HEK293 (cell line): ENCODE measurements at regions not wholly inside any gene's neighbourhood (a gene's known extent, or its start where the extent isn't known, plus 50 kb on each side); places are given as distances from the start of the nearest gene placed in this dataset.

Experiments
- CTCF ChIA-PET: fragments of 350-600 bp; formaldehyde crosslinking; extraction: SDS; loops from one replicate; lab custom pipeline; 2021; ENCODE audit warnings: antibody characterized with exemption; lab: Yijun Ruan, JAX
- POLR2A ChIA-PET: fragments of 300-600 bp; formaldehyde crosslinking; extraction: SDS; loops from one replicate; lab custom pipeline; 2020; ENCODE audit warnings: antibody characterized with exemption, inconsistent platforms; lab: Yijun Ruan, JAX
- H3K27ac ChIP-seq: fragments of 200-500 bp; sonication (Bioruptor generic); 2 replicates; pipeline ENCODE4 v1.5.1; 2014; ENCODE audit warnings: low read depth, low read length, control low read depth, inconsistent platforms; ENCODE audit errors: extremely low read depth
- H3K36me3 ChIP-seq, 2 experiments: fragments of 200-500 bp in 1 of 2; sonication (Bioruptor generic) in 1 of 2; 1 replicate in 1 of 2; 2 replicates in 1 of 2; pipeline ENCODE4 v1.5.1; 2014 to 2017; ENCODE audit warnings: inconsistent platforms in 2 of 2, low read length in 2 of 2; ENCODE audit not compliant: control insufficient read depth in 2 of 2, insufficient read depth in 1 of 2
- H3K4me1 ChIP-seq: fragments of 200-500 bp; sonication (Bioruptor generic); 2 replicates; pipeline ENCODE4 v1.5.1; 2014; ENCODE audit warnings: mild to moderate bottlenecking, low read length, inconsistent platforms; ENCODE audit not compliant: control insufficient read depth, insufficient read depth
- H3K4me3 ChIP-seq: 2 replicates; pipeline ENCODE4 v1.5.1; 2011; ENCODE audit warnings: low read depth, mild to moderate bottlenecking, control low read depth, low read length, moderate library complexity
- H3K9me3 ChIP-seq: fragments of 200-500 bp; sonication (Bioruptor generic); 2 replicates; pipeline ENCODE4 v1.5.1; 2014; ENCODE audit warnings: low read depth, low read length, inconsistent platforms; ENCODE audit not compliant: control insufficient read depth, insufficient read depth
- ATF2 ChIP-seq: fragments of 450-650 bp; formaldehyde crosslinking; IDR thresholded peaks from 2 replicates; pipeline ENCODE4 v1.5.1; 2016; ENCODE audit warnings: missing biosample characterization, missing genetic modification characterization, low read depth
- BCL11A ChIP-seq: fragments of 450-650 bp; formaldehyde crosslinking; IDR thresholded peaks from 2 replicates; pipeline ENCODE4 v1.5.1; 2016; ENCODE audit warnings: low read depth, missing biosample characterization, missing genetic modification characterization
- MYNN ChIP-seq: fragments of 450-650 bp; formaldehyde crosslinking; IDR thresholded peaks from 2 replicates; pipeline ENCODE4 v1.5.1; 2016; ENCODE audit warnings: missing biosample characterization, missing genetic modification characterization, borderline replicate concordance
- PRDM4 ChIP-seq: fragments of 450-650 bp; formaldehyde crosslinking; IDR thresholded peaks from 2 replicates; pipeline ENCODE4 v1.5.1; 2017; ENCODE audit warnings: missing biosample characterization, missing genetic modification characterization
- SP2 ChIP-seq: fragments of 450-650 bp; formaldehyde crosslinking; IDR thresholded peaks from 2 replicates; pipeline ENCODE4 v1.5.1; 2016; ENCODE audit warnings: missing biosample characterization, missing genetic modification characterization
- TRIM28 ChIP-seq: IDR thresholded peaks from 2 replicates; pipeline ENCODE4 v1.6.1; 2011; ENCODE audit warnings: low read length, control low read depth, borderline replicate concordance
- ZBTB48 ChIP-seq: fragments of 450-650 bp; formaldehyde crosslinking; IDR thresholded peaks from 2 replicates; pipeline ENCODE4 v1.5.1; 2016; ENCODE audit warnings: missing biosample characterization, missing genetic modification characterization
- ZIC2 ChIP-seq: fragments of 450-650 bp; formaldehyde crosslinking; IDR thresholded peaks from 2 replicates; pipeline ENCODE4 v1.5.1; 2016; ENCODE audit warnings: missing biosample characterization, missing genetic modification characterization
- ZNF114 ChIP-seq: fragments of 450-650 bp; formaldehyde crosslinking; IDR thresholded peaks from 2 replicates; pipeline ENCODE4 v1.5.0; 2017; ENCODE audit warnings: missing biosample characterization, missing genetic modification characterization
- ZNF121 ChIP-seq: fragments of 450-650 bp; formaldehyde crosslinking; IDR thresholded peaks from 2 replicates; pipeline ENCODE4 v1.5.1; 2016; ENCODE audit warnings: missing biosample characterization, missing genetic modification characterization
- ZNF169 ChIP-seq: fragments of 450-650 bp; formaldehyde crosslinking; IDR thresholded peaks from 2 replicates; pipeline ENCODE4 v1.5.1; 2016; ENCODE audit warnings: missing biosample characterization, missing genetic modification characterization
- ZNF404 ChIP-seq: fragments of 450-650 bp; formaldehyde crosslinking; IDR thresholded peaks from 2 replicates; pipeline ENCODE4 v1.5.1; 2017; ENCODE audit warnings: missing biosample characterization, missing genetic modification characterization
- ZNF501 ChIP-seq: fragments of 450-650 bp; formaldehyde crosslinking; IDR thresholded peaks from 2 replicates; pipeline ENCODE4 v1.5.1; 2016; ENCODE audit warnings: missing biosample characterization, missing genetic modification characterization
- ZNF610 ChIP-seq: fragments of 450-650 bp; formaldehyde crosslinking; IDR thresholded peaks from 2 replicates; pipeline ENCODE4 v1.5.1; 2016; ENCODE audit warnings: missing biosample characterization, missing genetic modification characterization, borderline replicate concordance
- ZNF658 ChIP-seq: fragments of 450-650 bp; formaldehyde crosslinking; IDR thresholded peaks from 2 replicates; pipeline ENCODE4; 2016; ENCODE audit warnings: missing biosample characterization, missing genetic modification characterization
- ZNF664 ChIP-seq: fragments of 450-650 bp; formaldehyde crosslinking; IDR thresholded peaks from 2 replicates; pipeline ENCODE4 v1.5.1; 2016; ENCODE audit warnings: missing biosample characterization, missing genetic modification characterization
- ZNF768 ChIP-seq: fragments of 450-650 bp; formaldehyde crosslinking; IDR thresholded peaks from 2 replicates; pipeline ENCODE4 v1.5.1; 2018; ENCODE audit warnings: missing biosample characterization, mild to moderate bottlenecking, missing genetic modification characterization
- ZNF785 ChIP-seq: fragments of 450-650 bp; formaldehyde crosslinking; IDR thresholded peaks from 2 replicates; pipeline ENCODE4 v1.5.1; 2016; ENCODE audit warnings: missing biosample characterization, missing genetic modification characterization
- ZSCAN30 ChIP-seq: fragments of 450-650 bp; IDR thresholded peaks from 2 replicates; pipeline ENCODE4 v1.5.1; 2018; ENCODE audit warnings: missing biosample characterization, mild to moderate bottlenecking, missing genetic modification characterization, moderate library complexity
- TF ChIP-seq, protein P1 (sequence below): fragments of 450-650 bp; formaldehyde crosslinking; IDR thresholded peaks from 2 replicates; pipeline ENCODE4 v1.5.1; 2016; ENCODE audit warnings: missing biosample characterization, missing genetic modification characterization

GRCh38 chr2:88865801-88866371, 174.4 kb downstream of the RPIA start:
- no peaks in the 10 kb centered on the region for H3K4me1 ChIP-seq
- TF ChIP-seq MYNN (tag by site-specific recombination) (no peak), ZNF501 (tag by site-specific recombination) (no peak), ZNF121 (tag by site-specific recombination) (no peak), PRDM4 (no peak), ZNF169 (tag by site-specific recombination) (no peak), ZNF664 (tag by site-specific recombination) (no peak), ZIC2 (tag by site-specific recombination) (no peak), ZNF114 (tag by site-specific recombination) (no peak), ZSCAN30 (tag by site-specific recombination) (no peak), ZNF610 (tag by site-specific recombination) (no peak), ATF2 (tag by site-specific recombination) (no peak), ZNF785 (tag by site-specific recombination) (no peak), SP2 (tag by site-specific recombination) (no peak), ZBTB48 (no peak), TRIM28 (no peak), ZNF404 (tag by site-specific recombination) (no peak)
- no peaks in the 10 kb centered on the region for H3K9me3 ChIP-seq
- ChIA-PET POLR2A (no interaction called here), CTCF (interaction anchor here (0.9 to 1.1 kb wide), 3 partner anchors 10 to 33 kb away, joined by 3 to 4 read pairs (median 3); no protein-coding TSS in a partner anchor)
- no peaks in the 10 kb centered on the region for H3K36me3 ChIP-seq
- no peak overlapping the region for H3K4me3 ChIP-seq
- H3K27ac ChIP-seq = no peak overlapping the region

GRCh38 chr2:88866756-88867155, 175.3 kb downstream of the RPIA start:
- H3K27ac ChIP-seq = no peak overlapping the region
- CTCF ChIA-PET = interaction anchor here (1.1 kb wide), 1 partner anchor 14 kb away, joined by 3 read pairs; no protein-coding TSS in a partner anchor
- POLR2A ChIA-PET = no interaction called here
- H3K36me3 ChIP-seq = no peaks in the 10 kb centered on the region
- H3K4me3 ChIP-seq = no peak overlapping the region
- no peaks in the 10 kb centered on the region for H3K9me3 ChIP-seq
- no peaks in the 10 kb centered on the region for H3K4me1 ChIP-seq
- no peak for TF ChIP-seq ZNF768 (tag by site-specific recombination)
- TF ChIP-seq BCL11A (tag by site-specific recombination) = no peak
- TF ChIP-seq, protein P1, sequence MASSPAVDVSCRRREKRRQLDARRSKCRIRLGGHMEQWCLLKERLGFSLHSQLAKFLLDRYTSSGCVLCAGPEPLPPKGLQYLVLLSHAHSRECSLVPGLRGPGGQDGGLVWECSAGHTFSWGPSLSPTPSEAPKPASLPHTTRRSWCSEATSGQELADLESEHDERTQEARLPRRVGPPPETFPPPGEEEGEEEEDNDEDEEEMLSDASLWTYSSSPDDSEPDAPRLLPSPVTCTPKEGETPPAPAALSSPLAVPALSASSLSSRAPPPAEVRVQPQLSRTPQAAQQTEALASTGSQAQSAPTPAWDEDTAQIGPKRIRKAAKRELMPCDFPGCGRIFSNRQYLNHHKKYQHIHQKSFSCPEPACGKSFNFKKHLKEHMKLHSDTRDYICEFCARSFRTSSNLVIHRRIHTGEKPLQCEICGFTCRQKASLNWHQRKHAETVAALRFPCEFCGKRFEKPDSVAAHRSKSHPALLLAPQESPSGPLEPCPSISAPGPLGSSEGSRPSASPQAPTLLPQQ = no peak
- no peak for TF ChIP-seq ZNF658 (tag by site-specific recombination)
